Mucosa of descending colon (tissue), 3 donors: ENCODE measurements at regions not wholly inside any gene's neighbourhood (a gene's known extent, or its start where the extent isn't known, plus 50 kb on each side); places are given as distances from the start of the nearest gene placed in this dataset.
A peak's percentile ranks its signal among the peaks of the same experiment; 100 is the strongest.

Experiments used
- ATAC-seq: fragments of 200-7000 bp; cut with Tn5 transposase; one replicate; pipeline ENCODE4 v1.9.1; 2020; ENCODE audit warnings: mild to moderate bottlenecking, moderate library complexity
- DNase-seq, 3 donors: peaks; one replicate each; pipeline ENCODE4 v3.0.0-alpha.2; 2020
- H3K36me3 ChIP-seq: fragments of 200-600 bp; one replicate; pipeline ENCODE4 v1.8.0; 2021; ENCODE audit warnings: low read depth, mild to moderate bottlenecking
- H3K4me1 ChIP-seq: fragments of 200-600 bp; one replicate; pipeline ENCODE4 v1.8.0; 2021; ENCODE audit warnings: low read depth, mild to moderate bottlenecking
- H3K4me3 ChIP-seq: fragments of 200-600 bp; one replicate; pipeline ENCODE4 v1.8.0; 2021; ENCODE audit warnings: mild to moderate bottlenecking
- H3K9me3 ChIP-seq: fragments of 200-600 bp; one replicate; pipeline ENCODE4 v1.8.0; 2021; ENCODE audit warnings: mild to moderate bottlenecking
- CTCF ChIP-seq: fragments of 200-600 bp; IDR thresholded peaks from one replicate; pipeline ENCODE4 v1.8.0; 2022; ENCODE audit warnings: antibody characterized with exemption, mild to moderate bottlenecking
- intact Hi-C, 2 donors: fragments of 100-400 bp; cut with DNase I in 1 of 2; cut with micrococcal nuclease in 1 of 2; formaldehyde crosslinking; loops; one replicate each; pipeline versions ENCODE4 v1.11.0 to v1.11.1; 2022; cut with DNase I, micrococcal nuclease
- donor health status: DM: no; HTN: no; CAD: no; lungs with moderate emphysema.
- donor health status: DM: no; HTN: no; CAD: no.
- donor health status: DM: no; HTN: yes; CAD: no.

- Histone ChIP-seq H3K36me3 (no peaks in the 10 kb centered on the region), H3K4me1 (no peaks in the 10 kb centered on the region), H3K4me3 (no peak overlapping the region), H3K9me3 (no peaks in the 10 kb centered on the region)
- TF ChIP-seq CTCF = no peak
- peak; percentile 30 for ATAC-seq
- intact Hi-C loops = no loop called here
- DNase-seq = no peak
These were observed 461.4 kb downstream of the NSUN3 start for GRCh38 chr3:94524102-94524919.

GRCh38 chr3:94525043-94525442 is 462.2 kb downstream of the NSUN3 start:
- no peak overlapping the region for H3K4me3 ChIP-seq
- intact Hi-C loops = no loop called here
- no peaks in the 10 kb centered on the region for H3K36me3 ChIP-seq
- H3K4me1 ChIP-seq = no peaks in the 10 kb centered on the region
- ATAC-seq (no peak), DNase-seq (no peak)
- H3K9me3 ChIP-seq = no peaks in the 10 kb centered on the region
- no peak for TF ChIP-seq CTCF

- Histone ChIP-seq H3K9me3 (no peaks in the 10 kb centered on the region), H3K4me3 (no peak overlapping the region), H3K4me1 (no peaks in the 10 kb centered on the region), H3K36me3 (no peaks in the 10 kb centered on the region)
- TF ChIP-seq CTCF = no peak
- DNase-seq (no peak), ATAC-seq (no peak)
- intact Hi-C loops = no loop called here
These were observed 467.0 kb downstream of the NSUN3 start for GRCh38 chr3:94529816-94530215.

GRCh38 chr3:94532951-94533350 is 470.1 kb downstream of the NSUN3 start:
- TF ChIP-seq CTCF = no peak
- intact Hi-C loops = no loop called here
- H3K4me1 ChIP-seq = no peaks in the 10 kb centered on the region
- H3K9me3 ChIP-seq = no peaks in the 10 kb centered on the region
- ATAC-seq = no peak
- no peak for DNase-seq
- H3K4me3 ChIP-seq = no peak overlapping the region
- H3K36me3 ChIP-seq = no peaks in the 10 kb centered on the region

- Histone ChIP-seq H3K4me3 (no peak overlapping the region), H3K9me3 (no peaks in the 10 kb centered on the region), H3K36me3 (no peaks in the 10 kb centered on the region), H3K4me1 (no peaks in the 10 kb centered on the region)
- no peak for TF ChIP-seq CTCF
- intact Hi-C loops = no loop called here
- no peak for DNase-seq
- no peak for ATAC-seq
These were observed 477.1 kb downstream of the NSUN3 start for GRCh38 chr3:94539937-94540336.
